ENCODE measurements at regions not wholly inside any gene's neighbourhood (a gene's known extent, or its start where the extent isn't known, plus 50 kb on each side); places are given as distances from the start of the nearest gene placed in this dataset.

- no peak overlapping the region for H3K4me3 ChIP-seq (ENCODE audit: control insufficient read depth in 1 of 7, extremely low read depth in 1 of 7, insufficient read depth in 4 of 7, low read depth in 2 of 7, low read length in 6 of 7)
- POLR2A ChIA-PET = no interaction called here
- CTCF ChIA-PET = no interaction called here
- no peak overlapping the region for H3K27ac ChIP-seq (ENCODE audit: insufficient read depth in 1 of 2, low read depth in 1 of 2, low read length in 2 of 2, poor library complexity in 1 of 2, severe bottlenecking in 2 of 2)
- H3K27me3 ChIP-seq (replicated peaks in 2 of 5; ENCODE audit: control insufficient read depth in 4 of 5, insufficient read depth in 5 of 5, low read length in 4 of 5) = no peaks in the 10 kb centered on the region
- no peaks in the 10 kb centered on the region for H3K9me3 ChIP-seq (ENCODE audit: control extremely low read depth in 1 of 5, control insufficient read depth in 4 of 5, insufficient read depth in 2 of 5, low read depth in 1 of 5, low read length in 4 of 5)
- DNase-seq = no peak
- no peaks in the 10 kb centered on the region for H3K36me3 ChIP-seq (ENCODE audit: control insufficient read depth in 4 of 4, insufficient read depth in 4 of 4, low read length in 3 of 4)
- 100% methylated on average over 2 of the region's 3 CpGs for WGBS (ENCODE audit: insufficient coverage)
- no peaks in the 10 kb centered on the region for H3K4me1 ChIP-seq (ENCODE audit: control extremely low read depth in 1 of 4, control insufficient read depth in 4 of 4, insufficient read depth in 4 of 4, low read length in 3 of 4)
Observed at GRCh38 chr1:218847089-218847768, 326.4 kb upstream of the LYPLAL1 start.

GRCh38 chr1:218848009-218848408 lies 325.7 kb upstream of the LYPLAL1 start:
- CTCF ChIA-PET = no interaction called here
- no CpG with 5 or more reads among the region's 1 CpG for WGBS (ENCODE audit: insufficient coverage)
- POLR2A ChIA-PET = no interaction called here
- H3K27ac ChIP-seq (ENCODE audit: insufficient read depth in 1 of 2, low read depth in 1 of 2, low read length in 2 of 2, poor library complexity in 1 of 2, severe bottlenecking in 2 of 2) = no peak overlapping the region
- no peaks in the 10 kb centered on the region for H3K36me3 ChIP-seq (ENCODE audit: control insufficient read depth in 4 of 4, insufficient read depth in 4 of 4, low read length in 3 of 4)
- DNase-seq = no peak
- H3K27me3 ChIP-seq (replicated peaks in 2 of 5; ENCODE audit: control insufficient read depth in 4 of 5, insufficient read depth in 5 of 5, low read length in 4 of 5) = no peaks in the 10 kb centered on the region
- H3K4me1 ChIP-seq (ENCODE audit: control extremely low read depth in 1 of 4, control insufficient read depth in 4 of 4, insufficient read depth in 4 of 4, low read length in 3 of 4) = no peaks in the 10 kb centered on the region
- H3K9me3 ChIP-seq (ENCODE audit: control extremely low read depth in 1 of 5, control insufficient read depth in 4 of 5, insufficient read depth in 2 of 5, low read depth in 1 of 5, low read length in 4 of 5) = no peaks in the 10 kb centered on the region
- H3K4me3 ChIP-seq (ENCODE audit: control insufficient read depth in 1 of 7, extremely low read depth in 1 of 7, insufficient read depth in 4 of 7, low read depth in 2 of 7, low read length in 6 of 7) = no peak overlapping the region

GRCh38 chr1:218850367-218850766 lies 323.3 kb upstream of the LYPLAL1 start:
- Histone ChIP-seq H3K4me3 (ENCODE audit: control insufficient read depth in 1 of 7, extremely low read depth in 1 of 7, insufficient read depth in 4 of 7, low read depth in 2 of 7, low read length in 6 of 7) (no peak overlapping the region), H3K4me1 (ENCODE audit: control extremely low read depth in 1 of 4, control insufficient read depth in 4 of 4, insufficient read depth in 4 of 4, low read length in 3 of 4) (no peaks in the 10 kb centered on the region), H3K27ac (ENCODE audit: insufficient read depth in 1 of 2, low read depth in 1 of 2, low read length in 2 of 2, poor library complexity in 1 of 2, severe bottlenecking in 2 of 2) (no peak overlapping the region), H3K27me3 (replicated peaks in 2 of 5; ENCODE audit: control insufficient read depth in 4 of 5, insufficient read depth in 5 of 5, low read length in 4 of 5) (no peaks in the 10 kb centered on the region), H3K36me3 (ENCODE audit: control insufficient read depth in 4 of 4, insufficient read depth in 4 of 4, low read length in 3 of 4) (no peaks in the 10 kb centered on the region), H3K9me3 (ENCODE audit: control extremely low read depth in 1 of 5, control insufficient read depth in 4 of 5, insufficient read depth in 2 of 5, low read depth in 1 of 5, low read length in 4 of 5) (no peaks in the 10 kb centered on the region)
- DNase-seq = no peak
- ChIA-PET CTCF (no interaction called here), POLR2A (no interaction called here)
- 58% methylated on average over 2 of the region's 2 CpGs for WGBS (ENCODE audit: insufficient coverage)

DNA sequence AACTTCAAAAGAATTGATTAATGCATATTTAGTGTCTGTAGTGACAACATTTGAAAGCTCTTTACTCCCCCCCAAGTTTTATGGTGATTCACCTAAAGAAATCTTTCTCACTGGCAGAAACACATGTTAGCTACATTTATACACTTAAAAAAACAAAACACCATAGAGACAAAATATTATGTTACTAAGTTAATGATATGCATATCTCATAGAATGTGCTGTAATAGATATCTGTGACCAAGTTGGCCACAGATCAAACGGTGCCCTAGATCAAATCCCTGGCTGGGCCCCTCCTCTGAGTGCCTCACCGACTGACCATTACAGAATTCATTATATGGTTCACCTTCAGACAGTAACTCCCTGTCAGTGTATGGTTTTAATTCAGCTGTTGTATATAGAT lies 322.1 kb upstream of the LYPLAL1 start:
- H3K4me1 ChIP-seq (ENCODE audit: control extremely low read depth in 1 of 4, control insufficient read depth in 4 of 4, insufficient read depth in 4 of 4, low read length in 3 of 4) = no peaks in the 10 kb centered on the region
- ChIA-PET CTCF (no interaction called here), POLR2A (no interaction called here)
- no peak for DNase-seq
- no peaks in the 10 kb centered on the region for H3K27me3 ChIP-seq (replicated peaks in 2 of 5; ENCODE audit: control insufficient read depth in 4 of 5, insufficient read depth in 5 of 5, low read length in 4 of 5)
- no peaks in the 10 kb centered on the region for H3K36me3 ChIP-seq (ENCODE audit: control insufficient read depth in 4 of 4, insufficient read depth in 4 of 4, low read length in 3 of 4)
- 80% methylated on average over 1 of the region's 2 CpGs for WGBS (ENCODE audit: insufficient coverage)
- no peak overlapping the region for H3K4me3 ChIP-seq (ENCODE audit: control insufficient read depth in 1 of 7, extremely low read depth in 1 of 7, insufficient read depth in 4 of 7, low read depth in 2 of 7, low read length in 6 of 7)
- H3K9me3 ChIP-seq (ENCODE audit: control extremely low read depth in 1 of 5, control insufficient read depth in 4 of 5, insufficient read depth in 2 of 5, low read depth in 1 of 5, low read length in 4 of 5) = no peaks in the 10 kb centered on the region
- H3K27ac ChIP-seq (ENCODE audit: insufficient read depth in 1 of 2, low read depth in 1 of 2, low read length in 2 of 2, poor library complexity in 1 of 2, severe bottlenecking in 2 of 2) = no peak overlapping the region

DNA sequence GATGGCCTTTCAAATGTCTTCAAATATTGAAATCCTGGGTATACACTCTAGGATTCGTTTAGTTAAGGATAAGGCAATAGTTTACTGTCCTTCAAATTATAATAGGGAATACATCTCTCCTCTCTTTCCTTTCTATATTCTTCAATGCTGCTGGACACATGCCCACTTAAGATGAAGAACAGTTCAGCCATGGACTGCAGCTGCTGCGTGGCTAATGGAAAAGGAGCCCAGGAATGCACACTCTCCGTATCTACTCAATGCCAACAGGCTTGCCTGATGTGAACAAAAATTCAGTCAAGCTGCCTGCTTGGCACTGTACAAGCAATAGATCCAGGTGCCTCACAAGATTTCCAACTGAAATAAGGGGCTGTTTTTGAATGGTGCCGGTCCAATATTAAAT lies 321.2 kb upstream of the LYPLAL1 start:
- no peaks in the 10 kb centered on the region for H3K27me3 ChIP-seq (replicated peaks in 2 of 5; ENCODE audit: control insufficient read depth in 4 of 5, insufficient read depth in 5 of 5, low read length in 4 of 5)
- no peaks in the 10 kb centered on the region for H3K9me3 ChIP-seq (ENCODE audit: control extremely low read depth in 1 of 5, control insufficient read depth in 4 of 5, insufficient read depth in 2 of 5, low read depth in 1 of 5, low read length in 4 of 5)
- ChIA-PET CTCF (no interaction called here), POLR2A (no interaction called here)
- no peaks in the 10 kb centered on the region for H3K4me1 ChIP-seq (ENCODE audit: control extremely low read depth in 1 of 4, control insufficient read depth in 4 of 4, insufficient read depth in 4 of 4, low read length in 3 of 4)
- H3K27ac ChIP-seq (ENCODE audit: insufficient read depth in 1 of 2, low read depth in 1 of 2, low read length in 2 of 2, poor library complexity in 1 of 2, severe bottlenecking in 2 of 2) = no peak overlapping the region
- no peaks in the 10 kb centered on the region for H3K36me3 ChIP-seq (ENCODE audit: control insufficient read depth in 4 of 4, insufficient read depth in 4 of 4, low read length in 3 of 4)
- 93% methylated on average over 2 of the region's 4 CpGs for WGBS (ENCODE audit: insufficient coverage)
- no peak overlapping the region for H3K4me3 ChIP-seq (ENCODE audit: control insufficient read depth in 1 of 7, extremely low read depth in 1 of 7, insufficient read depth in 4 of 7, low read depth in 2 of 7, low read length in 6 of 7)
- no peak for DNase-seq

DNA sequence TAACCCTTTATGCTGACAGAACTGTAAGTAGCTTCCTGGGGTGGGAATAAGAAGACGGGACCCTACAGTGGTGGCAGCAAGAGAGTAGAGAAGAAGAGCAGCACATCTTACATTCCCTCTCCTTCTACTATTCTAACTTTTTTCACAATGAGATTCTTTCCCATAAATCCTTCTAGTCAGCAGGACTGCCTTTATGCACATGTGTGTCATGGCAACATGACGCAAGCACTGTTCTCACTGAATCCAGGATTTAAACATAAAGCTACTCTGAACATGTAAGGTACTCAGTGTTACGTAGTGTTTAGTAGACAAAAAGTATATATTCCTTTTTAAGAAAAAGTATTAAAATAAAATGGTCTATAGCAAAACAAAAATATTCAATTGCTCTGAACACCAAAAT lies 309.7 kb upstream of the LYPLAL1 start:
- CTCF ChIA-PET = no interaction called here
- no peaks in the 10 kb centered on the region for H3K9me3 ChIP-seq (ENCODE audit: control extremely low read depth in 1 of 5, control insufficient read depth in 4 of 5, insufficient read depth in 2 of 5, low read depth in 1 of 5, low read length in 4 of 5)
- no CpG with 5 or more reads among the region's 3 CpGs for WGBS (ENCODE audit: insufficient coverage)

DNA sequence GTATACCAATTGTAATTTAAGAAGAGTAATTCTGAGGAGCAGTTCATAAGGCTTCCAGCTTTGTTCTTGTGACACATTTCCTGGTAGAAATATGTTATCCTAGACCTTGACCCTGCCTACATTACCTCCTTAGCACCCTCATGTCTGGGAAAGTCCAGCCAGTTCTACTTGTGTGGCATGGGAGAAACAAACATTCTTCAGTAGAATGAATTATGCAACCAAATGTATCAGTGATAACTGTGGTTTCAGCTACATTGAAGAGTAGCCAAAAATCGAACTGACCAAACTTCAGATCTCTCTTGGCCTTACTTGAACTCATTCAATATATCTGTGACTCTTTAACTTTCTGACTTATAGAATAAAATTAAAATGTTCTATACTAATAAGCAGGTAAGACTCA lies 308.1 kb upstream of the LYPLAL1 start:
- Histone ChIP-seq H3K27me3 (replicated peaks in 2 of 5; ENCODE audit: control insufficient read depth in 4 of 5, insufficient read depth in 5 of 5, low read length in 4 of 5) (no peaks in the 10 kb centered on the region), H3K27ac (ENCODE audit: insufficient read depth in 1 of 2, low read depth in 1 of 2, low read length in 2 of 2, poor library complexity in 1 of 2, severe bottlenecking in 2 of 2) (no peak overlapping the region), H3K9me3 (ENCODE audit: control extremely low read depth in 1 of 5, control insufficient read depth in 4 of 5, insufficient read depth in 2 of 5, low read depth in 1 of 5, low read length in 4 of 5) (no peaks in the 10 kb centered on the region), H3K36me3 (ENCODE audit: control insufficient read depth in 4 of 4, insufficient read depth in 4 of 4, low read length in 3 of 4) (no peaks in the 10 kb centered on the region), H3K4me1 (ENCODE audit: control extremely low read depth in 1 of 4, control insufficient read depth in 4 of 4, insufficient read depth in 4 of 4, low read length in 3 of 4) (no peaks in the 10 kb centered on the region), H3K4me3 (ENCODE audit: control insufficient read depth in 1 of 7, extremely low read depth in 1 of 7, insufficient read depth in 4 of 7, low read depth in 2 of 7, low read length in 6 of 7) (no peak overlapping the region)
- no peak for DNase-seq
- ChIA-PET POLR2A (no interaction called here), CTCF (no interaction called here)
- no CpG with 5 or more reads among the region's 1 CpG for WGBS (ENCODE audit: insufficient coverage)

More for the DNA sequence above, 309.7 kb upstream of the LYPLAL1 start:
- no peak for DNase-seq
- Histone ChIP-seq H3K27ac (ENCODE audit: insufficient read depth in 1 of 2, low read depth in 1 of 2, low read length in 2 of 2, poor library complexity in 1 of 2, severe bottlenecking in 2 of 2) (no peak overlapping the region), H3K4me1 (ENCODE audit: control extremely low read depth in 1 of 4, control insufficient read depth in 4 of 4, insufficient read depth in 4 of 4, low read length in 3 of 4) (no peaks in the 10 kb centered on the region), H3K27me3 (replicated peaks in 2 of 5; ENCODE audit: control insufficient read depth in 4 of 5, insufficient read depth in 5 of 5, low read length in 4 of 5) (no peaks in the 10 kb centered on the region), H3K4me3 (ENCODE audit: control insufficient read depth in 1 of 7, extremely low read depth in 1 of 7, insufficient read depth in 4 of 7, low read depth in 2 of 7, low read length in 6 of 7) (no peak overlapping the region), H3K36me3 (ENCODE audit: control insufficient read depth in 4 of 4, insufficient read depth in 4 of 4, low read length in 3 of 4) (no peaks in the 10 kb centered on the region)
- POLR2A ChIA-PET = no interaction called here
